ENCODE measurements at regions not wholly inside any gene's neighbourhood (a gene's known extent, or its start where the extent isn't known, plus 50 kb on each side); places are given as distances from the start of the nearest gene placed in this dataset.

DNA sequence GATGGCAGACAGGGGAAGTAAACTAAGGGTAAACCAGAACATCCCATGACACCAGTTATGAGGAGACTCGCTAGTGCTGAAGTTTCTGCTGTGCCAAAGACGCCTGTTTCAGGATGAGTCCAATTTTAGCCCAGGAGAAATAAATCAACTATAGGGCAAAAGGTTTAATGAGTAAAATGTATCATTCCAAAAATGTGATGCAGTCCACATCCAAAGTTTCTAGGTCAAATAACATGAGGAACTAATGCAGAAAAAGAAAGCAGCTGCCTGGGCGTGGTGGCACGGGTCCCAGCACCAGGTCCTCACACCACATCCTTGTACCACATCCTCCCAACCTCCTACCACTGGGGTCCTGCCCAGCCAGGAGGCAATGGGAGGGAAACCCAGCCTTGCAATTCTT lies 126.9 kb upstream of the CTAGE1 start:
- Histone ChIP-seq H3K36me3 (ENCODE audit: insufficient read depth, low read length) (no peaks in the 10 kb centered on the region), H3K9me3 (ENCODE audit: low read length) (no peaks in the 10 kb centered on the region), H4K20me1 (ENCODE audit: insufficient read depth, low read length) (no peaks in the 10 kb centered on the region), H3K9ac (ENCODE audit: low read length) (no peak overlapping the region), H3K27me3 (ENCODE audit: insufficient read depth, low read length) (no peaks in the 10 kb centered on the region), H3K79me2 (ENCODE audit: insufficient read depth, low read length) (no peaks in the 10 kb centered on the region), H3F3A (ENCODE audit: insufficient read depth, low read length) (no peaks in the 10 kb centered on the region), H3K9me2 (ENCODE audit: low read depth, low read length) (no peaks in the 10 kb centered on the region), H3K27ac (ENCODE audit: low read depth, low read length, poor library complexity, severe bottlenecking) (no peak overlapping the region), H3K4me2 (ENCODE audit: low read length) (no peak overlapping the region), H2AFZ (ENCODE audit: low read length) (no peak overlapping the region), H3K4me1 (ENCODE audit: insufficient read depth, low read length, severe bottlenecking) (no peaks in the 10 kb centered on the region), H3K4me3 (ENCODE audit: low read depth, low read length, poor library complexity, severe bottlenecking) (no peak overlapping the region)
- TF ChIP-seq, protein P1, sequence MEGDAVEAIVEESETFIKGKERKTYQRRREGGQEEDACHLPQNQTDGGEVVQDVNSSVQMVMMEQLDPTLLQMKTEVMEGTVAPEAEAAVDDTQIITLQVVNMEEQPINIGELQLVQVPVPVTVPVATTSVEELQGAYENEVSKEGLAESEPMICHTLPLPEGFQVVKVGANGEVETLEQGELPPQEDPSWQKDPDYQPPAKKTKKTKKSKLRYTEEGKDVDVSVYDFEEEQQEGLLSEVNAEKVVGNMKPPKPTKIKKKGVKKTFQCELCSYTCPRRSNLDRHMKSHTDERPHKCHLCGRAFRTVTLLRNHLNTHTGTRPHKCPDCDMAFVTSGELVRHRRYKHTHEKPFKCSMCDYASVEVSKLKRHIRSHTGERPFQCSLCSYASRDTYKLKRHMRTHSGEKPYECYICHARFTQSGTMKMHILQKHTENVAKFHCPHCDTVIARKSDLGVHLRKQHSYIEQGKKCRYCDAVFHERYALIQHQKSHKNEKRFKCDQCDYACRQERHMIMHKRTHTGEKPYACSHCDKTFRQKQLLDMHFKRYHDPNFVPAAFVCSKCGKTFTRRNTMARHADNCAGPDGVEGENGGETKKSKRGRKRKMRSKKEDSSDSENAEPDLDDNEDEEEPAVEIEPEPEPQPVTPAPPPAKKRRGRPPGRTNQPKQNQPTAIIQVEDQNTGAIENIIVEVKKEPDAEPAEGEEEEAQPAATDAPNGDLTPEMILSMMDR (IDR thresholded peaks at IDR 0.05; ENCODE audit: low read length) = no peak
- TF ChIP-seq EZH2 (IDR thresholded peaks at IDR 0.05; ENCODE audit: borderline replicate concordance, low read length) = no peak

DNA sequence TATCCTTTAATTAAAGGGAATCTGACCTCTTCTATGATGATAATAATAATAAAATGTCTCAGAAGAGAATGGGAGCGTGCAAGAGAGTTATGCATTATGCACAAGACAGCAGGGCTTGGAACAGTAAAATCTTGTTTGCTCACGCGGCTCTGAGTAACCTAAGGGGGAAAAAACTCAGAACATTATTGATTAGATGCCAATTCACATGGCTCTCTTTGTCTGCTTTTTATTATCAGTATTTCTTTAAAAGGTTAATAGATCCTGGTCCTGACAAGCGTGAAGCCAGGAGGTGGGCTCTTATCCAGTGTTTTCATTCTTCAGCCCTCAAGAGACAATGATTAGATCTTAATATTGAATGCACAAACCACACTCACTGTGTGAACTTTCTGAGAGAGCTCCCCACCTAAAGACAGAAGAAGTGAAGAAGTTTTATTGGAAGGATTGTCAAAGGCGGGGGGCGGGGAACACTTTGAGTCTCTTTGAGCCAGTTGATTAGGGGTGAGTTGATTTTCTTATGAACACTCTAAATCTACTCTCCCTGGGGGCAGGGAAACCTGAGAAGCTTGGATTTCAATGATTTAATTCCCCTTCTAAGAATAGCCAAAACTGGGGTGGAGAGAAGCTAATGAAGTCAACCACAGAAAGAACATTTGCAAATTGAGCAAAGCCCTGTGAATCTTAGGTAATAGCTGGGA lies 127.5 kb upstream of the CTAGE1 start:
- Histone ChIP-seq H3K4me3 (ENCODE audit: low read depth, low read length, poor library complexity, severe bottlenecking) (no peak overlapping the region), H3K4me2 (ENCODE audit: low read length) (no peak overlapping the region)

DNA sequence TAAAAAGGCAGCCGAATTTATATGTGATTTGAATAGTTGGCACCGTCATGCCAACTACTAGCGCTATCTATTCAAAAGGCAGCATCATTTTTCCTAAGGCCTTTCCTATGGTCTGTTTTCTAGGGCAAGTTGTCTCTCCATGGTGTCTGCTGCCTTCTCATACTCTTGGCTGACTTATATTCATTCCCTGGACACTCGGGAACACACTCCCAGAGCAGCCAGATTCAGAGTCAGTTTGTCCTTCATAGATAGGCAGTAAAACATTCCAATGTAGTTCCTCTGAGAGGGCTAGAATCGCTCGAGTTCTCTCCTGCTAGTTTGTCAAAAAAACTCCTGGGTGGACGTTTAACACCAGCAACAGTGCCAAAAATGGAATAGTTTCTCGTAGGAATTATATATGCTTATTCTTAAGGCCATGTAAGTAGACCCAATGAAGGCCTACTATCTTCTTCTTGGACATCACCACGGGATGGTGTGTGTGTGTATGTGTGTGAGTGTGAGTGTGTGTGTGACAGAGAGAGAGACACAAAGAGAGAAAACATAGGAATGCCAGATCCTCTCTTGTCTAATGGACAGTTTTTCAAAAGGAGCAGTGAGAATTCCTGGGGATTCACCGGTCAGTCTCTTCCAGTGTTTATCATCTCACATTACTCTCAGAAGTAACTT lies 129.3 kb upstream of the CTAGE1 start:
- H3K9me3 ChIP-seq (ENCODE audit: low read length) = no peaks in the 10 kb centered on the region
- no peak overlapping the region for H3K4me3 ChIP-seq (ENCODE audit: low read depth, low read length, poor library complexity, severe bottlenecking)
- no peaks in the 10 kb centered on the region for H3K4me1 ChIP-seq (ENCODE audit: insufficient read depth, low read length, severe bottlenecking)
- H3K4me2 ChIP-seq (ENCODE audit: low read length) = no peak overlapping the region
- no peak overlapping the region for H3K9ac ChIP-seq (ENCODE audit: low read length)
- no peak overlapping the region for H3K27ac ChIP-seq (ENCODE audit: low read depth, low read length, poor library complexity, severe bottlenecking)
- no peaks in the 10 kb centered on the region for H4K20me1 ChIP-seq (ENCODE audit: insufficient read depth, low read length)
- no peaks in the 10 kb centered on the region for H3K9me2 ChIP-seq (ENCODE audit: low read depth, low read length)
- no peaks in the 10 kb centered on the region for H3K27me3 ChIP-seq (ENCODE audit: insufficient read depth, low read length)
- no peak overlapping the region for H2AFZ ChIP-seq (ENCODE audit: low read length)
- no peaks in the 10 kb centered on the region for H3K79me2 ChIP-seq (ENCODE audit: insufficient read depth, low read length)
- TF ChIP-seq, protein P1 (IDR thresholded peaks at IDR 0.05; ENCODE audit: low read length) = no peak
- no peak for TF ChIP-seq EZH2 (IDR thresholded peaks at IDR 0.05; ENCODE audit: borderline replicate concordance, low read length)
- no peaks in the 10 kb centered on the region for H3F3A ChIP-seq (ENCODE audit: insufficient read depth, low read length)
- no peaks in the 10 kb centered on the region for H3K36me3 ChIP-seq (ENCODE audit: insufficient read depth, low read length)

More for the DNA sequence above, 127.5 kb upstream of the CTAGE1 start:
- Histone ChIP-seq H3K27me3 (ENCODE audit: insufficient read depth, low read length) (no peaks in the 10 kb centered on the region), H3K9me3 (ENCODE audit: low read length) (no peaks in the 10 kb centered on the region), H2AFZ (ENCODE audit: low read length) (no peak overlapping the region), H3K9ac (ENCODE audit: low read length) (no peak overlapping the region), H3K36me3 (ENCODE audit: insufficient read depth, low read length) (no peaks in the 10 kb centered on the region), H3K9me2 (ENCODE audit: low read depth, low read length) (no peaks in the 10 kb centered on the region), H3K27ac (ENCODE audit: low read depth, low read length, poor library complexity, severe bottlenecking) (no peak overlapping the region), H4K20me1 (ENCODE audit: insufficient read depth, low read length) (no peaks in the 10 kb centered on the region), H3K4me1 (ENCODE audit: insufficient read depth, low read length, severe bottlenecking) (no peaks in the 10 kb centered on the region), H3F3A (ENCODE audit: insufficient read depth, low read length) (no peaks in the 10 kb centered on the region), H3K79me2 (ENCODE audit: insufficient read depth, low read length) (no peaks in the 10 kb centered on the region)
- TF ChIP-seq, protein P1 (IDR thresholded peaks at IDR 0.05; ENCODE audit: low read length) = no peak
- no peak for TF ChIP-seq EZH2 (IDR thresholded peaks at IDR 0.05; ENCODE audit: borderline replicate concordance, low read length)
